K562 (cell line): ENCODE measurements at regions not wholly inside any gene's neighbourhood (a gene's known extent, or its start where the extent isn't known, plus 50 kb on each side); places are given as distances from the start of the nearest gene placed in this dataset.

Experiments
- ATAC-seq: fragments of 200-7000 bp; cut with Tn5 transposase; 3 replicates; pipeline ENCODE4 v1.9.1; 2020; ENCODE audit warnings: moderate library complexity
- BruUV-seq: library from RNA; stranded (reverse); fragments of 400-500 nt; replicated peaks from 2 replicates; lab custom pipeline; 2021; lab: Mats Ljungman, UMichigan
- CTCF ChIA-PET: fragments of 300-600 bp; formaldehyde crosslinking; extraction: SDS; loops from one replicate; lab custom pipeline; 2021; ENCODE audit warnings: low intra/inter-chr PET ratio; lab: Yijun Ruan, JAX
- POLR2A ChIA-PET: fragments of 300-600, 350-650 bp; sonication (Branson Sonifier 250); formaldehyde crosslinking; extraction: SDS; loops from one replicate; lab custom pipeline; 2021; ENCODE audit warnings: antibody characterized with exemption, inconsistent platforms; lab: Yijun Ruan, JAX
- DNase-seq, 4 experiments: peaks; one replicate each; pipeline versions ENCODE4 v3.0.0 to v3.0.0-alpha.2; 2011 to 2018; ENCODE audit warnings: low spot score in 3 of 4, mixed read lengths in 3 of 4; ENCODE audit errors: extremely low read depth in 1 of 4
- FAIRE-seq: peaks from 2 replicates; lab custom pipeline; 2011; peaks lifted over from hg19 to GRCh38; lab: Jason Lieb, UNC
- H2AFZ ChIP-seq: 2 replicates; pipeline ENCODE4 v1.6.0; 2011; ENCODE audit warnings: low read depth, low read length, control low read depth, inconsistent platforms
- H3K27ac ChIP-seq: fragments of 200-600 bp; 3 replicates; pipeline ENCODE4 v1.8.0; 2011; ENCODE audit warnings: low read depth, mild to moderate bottlenecking, control low read depth, inconsistent platforms, low read length, moderate library complexity, mixed read lengths; ENCODE audit errors: extremely low read depth
- H3K27me3 ChIP-seq, 2 experiments: fragments of 300-600 bp in 1 of 2; 2 replicates in 1 of 2; 3 replicates in 1 of 2; pipeline versions ENCODE4 v1.6.0 to v1.8.0; 2011; ENCODE audit warnings: inconsistent platforms in 2 of 2, low read length in 2 of 2, mild to moderate bottlenecking in 1 of 2, mixed read lengths in 1 of 2, moderate library complexity in 1 of 2; ENCODE audit not compliant: control insufficient read depth in 2 of 2, insufficient read depth in 2 of 2
- H3K36me3 ChIP-seq: fragments of 300-600 bp; 3 replicates; pipeline ENCODE4 v1.8.0; 2011; ENCODE audit warnings: mild to moderate bottlenecking, low read length, inconsistent platforms; ENCODE audit not compliant: control insufficient read depth, insufficient read depth
- H3K4me1 ChIP-seq, 2 experiments: fragments of 200-600 bp in 1 of 2; replicated peaks in 1 of 2; 2 replicates in 1 of 2; 3 replicates in 1 of 2; pipeline versions ENCODE4 v1.5.1 to v1.8.0; 2011; ENCODE audit warnings: inconsistent platforms in 2 of 2, low read length in 2 of 2, mild to moderate bottlenecking in 1 of 2, mixed read lengths in 1 of 2, moderate library complexity in 1 of 2; ENCODE audit not compliant: control insufficient read depth in 2 of 2, insufficient read depth in 2 of 2
- H3K4me2 ChIP-seq: 2 replicates; pipeline ENCODE4 v1.6.1; 2011; ENCODE audit warnings: low read length, control low read depth, inconsistent platforms, mixed read lengths; ENCODE audit not compliant: insufficient read depth
- H3K4me3 ChIP-seq: fragments of 200-600 bp; sonication (generic), shearing (Covaris generic); 2 replicates; pipeline ENCODE4 v1.5.1; 2016; ENCODE audit warnings: control low read depth, inconsistent platforms
- H3K79me2 ChIP-seq: fragments of 200-600 bp; 3 replicates; pipeline ENCODE4 v1.8.0; 2011; ENCODE audit warnings: low read length, inconsistent platforms; ENCODE audit not compliant: control insufficient read depth, insufficient read depth
- H3K9ac ChIP-seq, 2 experiments: 2 replicates each; pipeline versions ENCODE4 v1.6.0 to v1.6.1; 2011; ENCODE audit warnings: low read depth in 2 of 2, low read length in 2 of 2, control low read depth in 1 of 2, inconsistent platforms in 1 of 2, mild to moderate bottlenecking in 1 of 2, mixed read lengths in 1 of 2; ENCODE audit not compliant: insufficient read depth in 1 of 2
- H3K9me1 ChIP-seq: one replicate; pipeline ENCODE4 v1.6.0; 2011; ENCODE audit warnings: inconsistent platforms, mild to moderate bottlenecking, low read length, moderate library complexity; ENCODE audit not compliant: control insufficient read depth, insufficient read depth
- H3K9me3 ChIP-seq: replicated peaks from 2 replicates; pipeline ENCODE4 v1.5.1; 2011; ENCODE audit warnings: low read depth, low read length, inconsistent platforms; ENCODE audit not compliant: control insufficient read depth, insufficient read depth
- H4K20me1 ChIP-seq: replicated peaks from 2 replicates; pipeline ENCODE4 v1.6.1; 2011; ENCODE audit warnings: low read length, inconsistent platforms, mixed read lengths; ENCODE audit not compliant: control insufficient read depth, insufficient read depth
- ARID3B ChIP-seq: fragments of 250-450 bp; sonication (Bioruptor Pico); IDR thresholded peaks from 2 replicates; pipeline ENCODE4 v1.4.0; 2020; ENCODE audit warnings: borderline replicate concordance
- CBFA2T3 ChIP-seq: fragments of 450-650 bp; IDR thresholded peaks from 2 replicates; pipeline ENCODE4 v1.6.1; 2017
- FIP1L1 ChIP-seq: fragments of 200-400 bp; formaldehyde crosslinking; IDR thresholded peaks from 2 replicates; pipeline ENCODE4 v1.6.1; 2018; ENCODE audit warnings: mild to moderate bottlenecking, low read depth, low read length; ENCODE audit not compliant: poor library complexity, severe bottlenecking
- GABPB1 ChIP-seq: sonication (generic); formaldehyde crosslinking; IDR thresholded peaks from 2 replicates; pipeline ENCODE4 v1.8.0; 2022; ENCODE audit warnings: mild to moderate bottlenecking, missing genetic modification reagents
- IFI16 ChIP-seq: fragments of 250-450 bp; sonication (Bioruptor Pico); IDR thresholded peaks from 2 replicates; pipeline ENCODE4 v2.1.2; 2022; ENCODE audit warnings: mild to moderate bottlenecking, inconsistent platforms
- MIER1 ChIP-seq: fragments of 450-650 bp; IDR thresholded peaks from 2 replicates; pipeline ENCODE4 v1.6.1; 2016; ENCODE audit warnings: antibody characterized with exemption, mild to moderate bottlenecking, low read depth
- NFIX ChIP-seq: fragments of 250-450 bp; sonication (Bioruptor Pico); IDR thresholded peaks from 2 replicates; pipeline ENCODE4 v1.4.0; 2020; ENCODE audit warnings: low read depth, mild to moderate bottlenecking, moderate library complexity
- TSC22D4 ChIP-seq: fragments of 450-650 bp; IDR thresholded peaks from 2 replicates; pipeline ENCODE4 v1.6.1; 2016; ENCODE audit warnings: missing genetic modification characterization, missing biosample characterization, control low read depth
- ZNF316 ChIP-seq: fragments of 450-650 bp; IDR thresholded peaks from 2 replicates; pipeline ENCODE4 v1.6.1; 2016
- WGBS: fragments of 100-300 bp; shearing (Covaris generic); methylation state at CpG from one replicate; pipeline ENCODE4 v1.1.6; 2016; ENCODE audit warnings: low coverage, mixed read lengths; ENCODE audit not compliant: insufficient coverage; ENCODE audit errors: missing lambda C conversion rate; 5-methylcytosine and 5-hydroxymethylcytosine counted together
- in situ Hi-C: fragments of 300-500 bp; cut with MboI; formaldehyde crosslinking; loops from 4 replicates; pipeline ENCODE4 v1.15.0; 2018; ENCODE audit warnings: inconsistent platforms, mixed read lengths
- intact Hi-C: fragments of 100-400 bp; cut with micrococcal nuclease; formaldehyde crosslinking; loops from 2 replicates; pipeline ENCODE4 v1.14.2; 2022
- TF ChIP-seq, protein P1 (sequence below), 2 experiments: fragments of 450-650 bp in 1 of 2; sonication (generic) in 1 of 2; formaldehyde crosslinking; conservative IDR thresholded peaks; 2 replicates each; pipeline versions ENCODE4 v1.4.0 to v1.8.1; 2020 to 2022; ENCODE audit warnings: mild to moderate bottlenecking in 1 of 2, missing genetic modification reagents in 1 of 2
- TF ChIP-seq, protein P2 (sequence below): fragments of 250-450 bp; sonication (Bioruptor Pico); IDR thresholded peaks from 2 replicates; pipeline ENCODE4 v1.4.0; 2020; ENCODE audit warnings: mild to moderate bottlenecking

GRCh38 chr3:35417080-35417479, 222.2 kb upstream of the ARPP21 start:
- BruUV-seq = no TSS peak
- WGBS = 2% methylated on average over 2 of the region's 2 CpGs
- CTCF ChIA-PET = no interaction called here
- no peak overlapping the region for H3K4me2 ChIP-seq
- DNase-seq (no peak), ATAC-seq (no peak), FAIRE-seq (no peak)
- in situ Hi-C loops = no loop called here
- H3K9me3 ChIP-seq = no peaks in the 10 kb centered on the region
- no peaks in the 10 kb centered on the region for H3K79me2 ChIP-seq
- H3K9ac ChIP-seq = no peak overlapping the region
- TF ChIP-seq, protein P1, sequence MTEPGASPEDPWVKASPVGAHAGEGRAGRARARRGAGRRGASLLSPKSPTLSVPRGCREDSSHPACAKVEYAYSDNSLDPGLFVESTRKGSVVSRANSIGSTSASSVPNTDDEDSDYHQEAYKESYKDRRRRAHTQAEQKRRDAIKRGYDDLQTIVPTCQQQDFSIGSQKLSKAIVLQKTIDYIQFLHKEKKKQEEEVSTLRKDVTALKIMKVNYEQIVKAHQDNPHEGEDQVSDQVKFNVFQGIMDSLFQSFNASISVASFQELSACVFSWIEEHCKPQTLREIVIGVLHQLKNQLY (CRISPR knock-in tag; conservative IDR thresholded peaks at IDR 0.05) = no peak
- TF ChIP-seq GABPB1 (CRISPR knock-in tag) = no peak
- no peak overlapping the region for H2AFZ ChIP-seq
- POLR2A ChIA-PET = no interaction called here
- no peaks in the 10 kb centered on the region for H3K27me3 ChIP-seq
- no peaks in the 10 kb centered on the region for H4K20me1 ChIP-seq
- H3K4me3 ChIP-seq = no peak overlapping the region
- H3K9me1 ChIP-seq = no peaks in the 10 kb centered on the region
- no peak overlapping the region for H3K27ac ChIP-seq
- H3K36me3 ChIP-seq = no peaks in the 10 kb centered on the region
- no peaks in the 10 kb centered on the region for H3K4me1 ChIP-seq
- intact Hi-C loops = no loop called here

DNA sequence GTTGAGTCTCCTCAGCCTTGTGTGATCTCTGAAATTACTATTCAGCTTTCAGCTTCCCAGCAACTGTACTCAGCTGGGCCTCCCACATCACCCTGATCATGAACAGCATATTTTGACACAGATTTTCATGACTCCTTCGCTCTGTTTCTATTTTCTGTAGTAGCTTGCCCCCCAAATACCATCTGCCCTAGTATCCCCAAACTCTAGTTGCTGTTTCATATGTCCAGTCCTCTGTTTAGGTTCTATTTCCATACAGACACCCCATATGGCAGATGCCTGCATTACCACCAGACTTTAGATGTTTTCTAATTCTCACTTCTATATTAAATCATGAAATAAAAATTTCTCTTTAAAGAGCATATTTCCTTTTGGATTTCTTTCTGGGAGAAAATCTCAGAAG, 217.2 kb upstream of the ARPP21 start:
- H4K20me1 ChIP-seq = no peaks in the 10 kb centered on the region
- in situ Hi-C loops = no loop called here
- H3K9me1 ChIP-seq = no peaks in the 10 kb centered on the region
- no TSS peak for BruUV-seq
- intact Hi-C loops = no loop called here
- FAIRE-seq (no peak), ATAC-seq (no peak), DNase-seq (no peak)
- no peaks in the 10 kb centered on the region for H3K79me2 ChIP-seq
- no peaks in the 10 kb centered on the region for H3K27me3 ChIP-seq
- no peak overlapping the region for H3K4me2 ChIP-seq
- H3K4me1 ChIP-seq = no peaks in the 10 kb centered on the region
- H2AFZ ChIP-seq = no peak overlapping the region
- H3K9ac ChIP-seq = no peak overlapping the region
- H3K9me3 ChIP-seq = no peaks in the 10 kb centered on the region
- no peaks in the 10 kb centered on the region for H3K36me3 ChIP-seq
- no peak overlapping the region for H3K4me3 ChIP-seq
- CTCF ChIA-PET = no interaction called here
- no peak overlapping the region for H3K27ac ChIP-seq
- POLR2A ChIA-PET = no interaction called here
- 0% methylated on average over 1 of the region's 1 CpG for WGBS
- TF ChIP-seq FIP1L1 (no peak), MIER1 (no peak), ARID3B (no peak), NFIX (CRISPR knock-in tag) (no peak), TSC22D4 (no peak), CBFA2T3 (no peak), IFI16 (CRISPR knock-in tag) (no peak), ZNF316 (no peak)
- TF ChIP-seq, protein P2, sequence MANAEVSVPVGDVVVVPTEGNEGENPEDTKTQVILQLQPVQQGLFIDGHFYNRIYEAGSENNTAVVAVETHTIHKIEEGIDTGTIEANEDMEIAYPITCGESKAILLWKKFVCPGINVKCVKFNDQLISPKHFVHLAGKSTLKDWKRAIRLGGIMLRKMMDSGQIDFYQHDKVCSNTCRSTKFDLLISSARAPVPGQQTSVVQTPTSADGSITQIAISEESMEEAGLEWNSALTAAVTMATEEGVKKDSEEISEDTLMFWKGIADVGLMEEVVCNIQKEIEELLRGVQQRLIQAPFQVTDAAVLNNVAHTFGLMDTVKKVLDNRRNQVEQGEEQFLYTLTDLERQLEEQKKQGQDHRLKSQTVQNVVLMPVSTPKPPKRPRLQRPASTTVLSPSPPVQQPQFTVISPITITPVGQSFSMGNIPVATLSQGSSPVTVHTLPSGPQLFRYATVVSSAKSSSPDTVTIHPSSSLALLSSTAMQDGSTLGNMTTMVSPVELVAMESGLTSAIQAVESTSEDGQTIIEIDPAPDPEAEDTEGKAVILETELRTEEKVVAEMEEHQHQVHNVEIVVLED = no peak
